Lower leg skin (tissue), 3 donors: ENCODE measurements at regions not wholly inside any gene's neighbourhood (a gene's known extent, or its start where the extent isn't known, plus 50 kb on each side); places are given as distances from the start of the nearest gene placed in this dataset.

Experiments
- POLR2A ChIP-seq, 2 donors: fragments of 450-650 bp; IDR thresholded peaks; one replicate each; pipeline ENCODE4 v1.6.1; 2016 to 2017; ENCODE audit warnings: antibody characterized with exemption in 2 of 2, mild to moderate bottlenecking in 1 of 2, moderate library complexity in 1 of 2
- TF ChIP-seq, protein P1 (sequence below), 3 donors: fragments of 450-650 bp; IDR thresholded peaks; one replicate each; pipeline ENCODE4 v1.5.1; 2016; ENCODE audit warnings: antibody characterized with exemption in 3 of 3, mild to moderate bottlenecking in 3 of 3, moderate library complexity in 2 of 3

DNA sequence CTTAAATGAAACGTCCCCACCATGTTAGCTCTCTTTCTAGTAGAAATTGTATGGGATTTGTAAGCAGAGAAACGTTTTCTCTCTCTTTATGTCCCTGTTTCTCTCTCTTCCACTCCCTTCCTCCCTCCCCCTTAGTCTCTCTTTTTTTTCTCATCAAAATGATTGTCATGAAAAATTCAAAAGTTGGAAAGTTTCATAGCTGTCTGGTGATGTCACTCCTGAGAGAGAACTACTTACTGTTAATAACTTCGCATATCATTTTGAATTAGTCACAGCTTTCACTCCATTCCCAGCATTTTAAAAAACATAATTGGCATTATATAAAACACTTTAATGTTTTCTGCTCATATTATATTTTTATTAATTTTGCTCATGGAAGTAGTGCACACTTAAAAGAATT is 331.1 kb downstream of the C3orf38 start:
- TF ChIP-seq, protein P1, sequence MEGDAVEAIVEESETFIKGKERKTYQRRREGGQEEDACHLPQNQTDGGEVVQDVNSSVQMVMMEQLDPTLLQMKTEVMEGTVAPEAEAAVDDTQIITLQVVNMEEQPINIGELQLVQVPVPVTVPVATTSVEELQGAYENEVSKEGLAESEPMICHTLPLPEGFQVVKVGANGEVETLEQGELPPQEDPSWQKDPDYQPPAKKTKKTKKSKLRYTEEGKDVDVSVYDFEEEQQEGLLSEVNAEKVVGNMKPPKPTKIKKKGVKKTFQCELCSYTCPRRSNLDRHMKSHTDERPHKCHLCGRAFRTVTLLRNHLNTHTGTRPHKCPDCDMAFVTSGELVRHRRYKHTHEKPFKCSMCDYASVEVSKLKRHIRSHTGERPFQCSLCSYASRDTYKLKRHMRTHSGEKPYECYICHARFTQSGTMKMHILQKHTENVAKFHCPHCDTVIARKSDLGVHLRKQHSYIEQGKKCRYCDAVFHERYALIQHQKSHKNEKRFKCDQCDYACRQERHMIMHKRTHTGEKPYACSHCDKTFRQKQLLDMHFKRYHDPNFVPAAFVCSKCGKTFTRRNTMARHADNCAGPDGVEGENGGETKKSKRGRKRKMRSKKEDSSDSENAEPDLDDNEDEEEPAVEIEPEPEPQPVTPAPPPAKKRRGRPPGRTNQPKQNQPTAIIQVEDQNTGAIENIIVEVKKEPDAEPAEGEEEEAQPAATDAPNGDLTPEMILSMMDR (IDR thresholded peaks at IDR 0.05) = no peak
- no peak for TF ChIP-seq POLR2A (IDR thresholded peaks at IDR 0.05)
